Muscle layer of colon (tissue), 2 donors: ENCODE measurements at regions not wholly inside any gene's neighbourhood (a gene's known extent, or its start where the extent isn't known, plus 50 kb on each side); places are given as distances from the start of the nearest gene placed in this dataset.
"Not testable (repeated sequence)": the region's sequence is repeated elsewhere in the genome, so short reads cannot be mapped to it uniquely, and the experiment has no call there.

Experiments
- H3K27ac ChIP-seq: one replicate; pipeline ENCODE4 v1.7.0; 2013; ENCODE audit warnings: low read depth, mild to moderate bottlenecking, low read length, moderate library complexity
- H3K27me3 ChIP-seq, 2 donors: one replicate each; pipeline ENCODE4 v1.7.0; 2013; ENCODE audit warnings: low read length in 2 of 2, mild to moderate bottlenecking in 2 of 2; ENCODE audit not compliant: insufficient read depth in 2 of 2, control insufficient read depth in 1 of 2
- H3K36me3 ChIP-seq: one replicate; pipeline ENCODE4 v1.7.0; 2013; ENCODE audit warnings: mild to moderate bottlenecking, low read length; ENCODE audit not compliant: insufficient read depth
- H3K4me1 ChIP-seq: one replicate; pipeline ENCODE4 v1.7.0; 2013; ENCODE audit warnings: mild to moderate bottlenecking, low read length; ENCODE audit not compliant: insufficient read depth
- H3K4me3 ChIP-seq, 2 donors: one replicate each; pipeline ENCODE4 v1.7.0; 2013; ENCODE audit warnings: low read length in 2 of 2, low read depth in 1 of 2, mild to moderate bottlenecking in 1 of 2, moderate library complexity in 1 of 2
- H3K9ac ChIP-seq: one replicate; pipeline ENCODE4 v1.7.0; 2013; ENCODE audit warnings: low read length
- H3K9me3 ChIP-seq: one replicate; pipeline ENCODE4 v1.7.0; 2013; ENCODE audit warnings: mild to moderate bottlenecking, low read length
- donor health status: abdominal sarcoma.
- donor health status: Adenocarcinoma of cecum.

- not testable (repeated sequence) for H3K27me3 ChIP-seq, H3K4me3 ChIP-seq, H3K9ac ChIP-seq, H3K27ac ChIP-seq, H3K9me3 ChIP-seq, H3K36me3 ChIP-seq, H3K4me1 ChIP-seq
Measured at GRCh38 chr2:132220589-132220988, 58.8 kb upstream of the ANKRD30BL start.

- H3K27me3 ChIP-seq, H3K36me3 ChIP-seq, H3K4me1 ChIP-seq, H3K4me3 ChIP-seq, H3K27ac ChIP-seq, H3K9me3 ChIP-seq, H3K9ac ChIP-seq: not testable (repeated sequence)
Measured at GRCh38 chr2:132221886-132222285, 60.1 kb upstream of the ANKRD30BL start.

GRCh38 chr2:132252191-132252893, 90.6 kb upstream of the ANKRD30BL start:
- peaks cover 0 to 9% of the 10 kb centered on the region in 2 donors for H3K27me3 ChIP-seq
- H3K36me3 ChIP-seq: no peaks in the 10 kb centered on the region
- H3K9ac ChIP-seq: no peak overlapping the region
- no peaks in the 10 kb centered on the region for H3K4me1 ChIP-seq
- H3K9me3 ChIP-seq: no peaks in the 10 kb centered on the region
- H3K27ac ChIP-seq: no peak overlapping the region
- no peak overlapping the region for H3K4me3 ChIP-seq

- H3K36me3 ChIP-seq: no peaks in the 10 kb centered on the region
- H3K4me3 ChIP-seq: no peak overlapping the region
- no peak overlapping the region for H3K9ac ChIP-seq
- H3K27ac ChIP-seq: no peak overlapping the region
- H3K9me3 ChIP-seq: no peaks in the 10 kb centered on the region
- peaks cover 0 to 14% of the 10 kb centered on the region in 2 donors for H3K27me3 ChIP-seq
- H3K4me1 ChIP-seq: no peaks in the 10 kb centered on the region
Measured at GRCh38 chr2:132252894-132253264, 91.1 kb upstream of the ANKRD30BL start.

- Histone ChIP-seq H3K36me3 (no peaks in the 10 kb centered on the region), H3K9ac (no peak overlapping the region), H3K4me3 (no peak overlapping the region), H3K27me3 (peaks cover 0 to 15% of the 10 kb centered on the region in 2 donors), H3K9me3 (no peaks in the 10 kb centered on the region), H3K4me1 (no peaks in the 10 kb centered on the region), H3K27ac (no peak overlapping the region)
Measured at GRCh38 chr2:132253496-132254305, 91.9 kb upstream of the ANKRD30BL start.

- not testable (repeated sequence) for H3K4me3 ChIP-seq, H3K27ac ChIP-seq, H3K9ac ChIP-seq, H3K36me3 ChIP-seq, H3K4me1 ChIP-seq, H3K9me3 ChIP-seq
- H3K27me3 ChIP-seq: peaks cover 0 to 15% of the 10 kb centered on the region in 2 donors
Measured at GRCh38 chr2:132254306-132254919, 92.7 kb upstream of the ANKRD30BL start.

- no peaks in the 10 kb centered on the region for H3K9me3 ChIP-seq
- H3K4me3 ChIP-seq: no peak overlapping the region
- no peaks in the 10 kb centered on the region for H3K36me3 ChIP-seq
- no peaks in the 10 kb centered on the region for H3K4me1 ChIP-seq
- no peak overlapping the region for H3K9ac ChIP-seq
- H3K27me3 ChIP-seq: peaks cover 0 to 15% of the 10 kb centered on the region in 2 donors
- H3K27ac ChIP-seq: no peak overlapping the region
Measured at GRCh38 chr2:132255714-132256113, 94.0 kb upstream of the ANKRD30BL start.

- Histone ChIP-seq H3K4me1 (no peaks in the 10 kb centered on the region), H3K9me3 (no peaks in the 10 kb centered on the region), H3K27ac (no peak overlapping the region), H3K27me3 (peaks cover 0 to 15% of the 10 kb centered on the region in 2 donors), H3K4me3 (no peak overlapping the region), H3K9ac (no peak overlapping the region), H3K36me3 (no peaks in the 10 kb centered on the region)
Measured at GRCh38 chr2:132256251-132256902, 94.6 kb upstream of the ANKRD30BL start.

GRCh38 chr2:132256903-132257300, 95.2 kb upstream of the ANKRD30BL start:
- H3K4me1 ChIP-seq, H3K36me3 ChIP-seq, H3K9me3 ChIP-seq, H3K4me3 ChIP-seq, H3K9ac ChIP-seq, H3K27ac ChIP-seq: not testable (repeated sequence)
- peaks cover 0 to 15% of the 10 kb centered on the region in 2 donors for H3K27me3 ChIP-seq

GRCh38 chr2:132257301-132258171, 95.8 kb upstream of the ANKRD30BL start:
- peaks cover 0 to 15% of the 10 kb centered on the region in 2 donors for H3K27me3 ChIP-seq
- H3K9me3 ChIP-seq, H3K27ac ChIP-seq, H3K9ac ChIP-seq, H3K4me3 ChIP-seq, H3K36me3 ChIP-seq, H3K4me1 ChIP-seq: not testable (repeated sequence)
